ENCODE measurements at regions not wholly inside any gene's neighbourhood (a gene's known extent, or its start where the extent isn't known, plus 50 kb on each side); places are given as distances from the start of the nearest gene placed in this dataset.

DNA sequence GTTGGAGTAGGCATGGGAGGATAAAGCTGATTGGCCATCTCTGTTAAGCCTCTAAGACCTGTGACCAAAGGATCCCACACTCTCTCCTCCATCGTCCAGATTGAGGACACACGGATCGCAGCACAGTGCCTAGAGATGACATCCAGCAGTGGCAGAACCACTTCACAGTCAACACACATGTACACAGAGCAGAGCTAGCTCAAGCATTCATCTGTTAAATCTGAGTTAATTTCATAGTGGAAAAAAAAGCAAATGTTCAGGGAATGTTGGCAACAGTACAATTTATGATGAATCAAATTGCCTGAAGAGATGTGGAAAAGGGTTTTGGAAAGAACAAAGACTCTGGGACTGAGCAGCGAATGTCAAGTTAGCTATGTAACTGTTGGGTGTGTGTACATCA, 108.1 kb upstream of the PLAAT1 start (continued):
- no peak for TF ChIP-seq SIX5 (IDR thresholded peaks at IDR 0.05; ENCODE audit: low read depth, low read length)

DNA sequence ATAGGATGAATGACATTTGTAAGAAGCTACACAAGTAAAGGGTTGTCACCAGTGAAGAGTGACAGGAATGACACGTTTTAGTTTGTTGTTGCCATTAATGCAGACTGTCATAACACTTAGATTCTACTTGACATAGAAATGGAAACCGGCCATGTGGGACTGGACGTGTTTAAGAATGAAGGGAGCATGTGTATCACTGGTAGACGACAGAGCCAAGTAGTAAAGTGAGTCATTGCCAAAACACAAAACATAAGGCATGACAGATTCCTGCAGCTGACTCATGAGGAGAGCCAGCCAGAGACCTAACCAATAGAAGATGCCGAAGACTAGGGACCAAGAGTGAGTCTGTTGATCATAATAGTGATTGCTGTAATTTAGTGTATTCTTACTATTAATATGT, 106.2 kb upstream of the PLAAT1 start:
- no peak overlapping the region for H4K5ac ChIP-seq (ENCODE audit: insufficient read length, low read depth, low read length)
- no peak overlapping the region for H4K91ac ChIP-seq (replicated peaks; ENCODE audit: insufficient read length, low read length)
- TF ChIP-seq CEBPB (IDR thresholded peaks at IDR 0.05; ENCODE audit: low read depth, low read length) (no peak), CHD1 (IDR thresholded peaks at IDR 0.05; ENCODE audit: low read depth, low read length) (no peak), TCF12 (IDR thresholded peaks at IDR 0.05; ENCODE audit: low read depth, low read length) (no peak), TEAD4 (IDR thresholded peaks at IDR 0.05; ENCODE audit: low read depth, low read length) (no peak), BCL11A (IDR thresholded peaks at IDR 0.05; ENCODE audit: low read depth in 2 of 2, low read length in 2 of 2) (no peak), POU5F1 (IDR thresholded peaks at IDR 0.05; ENCODE audit: low read depth, low read length) (no peak)
- H2BK120ac ChIP-seq (replicated peaks; ENCODE audit: low read depth, low read length), result no peak overlapping the region
- POLR2A ChIA-PET (ENCODE audit: partially characterized antibody), result no interaction called here
- no peak overlapping the region for H3K18ac ChIP-seq (ENCODE audit: extremely low read depth, low read length)
- no peak overlapping the region for H3K9ac ChIP-seq (replicated peaks in 1 of 4; ENCODE audit: extremely low read depth in 1 of 4, low read depth in 3 of 4, low read length in 3 of 4)
- 76% methylated on average over 5 of the region's 5 CpGs; no CpG with 5 or more reads in 1 of the 2 experiments for WGBS, 2 experiments (ENCODE audit: extremely low coverage in 1 of 2, insufficient coverage in 1 of 2, insufficient read length in 1 of 2, insufficient replicate concordance in 2 of 2, low coverage in 1 of 2, low lambda C conversion rate in 2 of 2, missing lambda C conversion rate in 1 of 2)
- H3K9me3 ChIP-seq (ENCODE audit: insufficient read depth in 2 of 2, low read depth in 1 of 2, low read length in 1 of 2), result no peaks in the 10 kb centered on the region
- H3K4me1 ChIP-seq (replicated peaks in 1 of 4; ENCODE audit: control insufficient read depth in 3 of 4, insufficient read depth in 4 of 4, low read length in 3 of 4), result peaks cover 0 to 6% (median 0%) of the 10 kb centered on the region in 4 experiments; a peak in 1 of 7 replicates
- H2BK20ac ChIP-seq (ENCODE audit: low read length), result no peak overlapping the region
- no peaks in the 10 kb centered on the region for H3K27me3 ChIP-seq (replicated peaks in 1 of 4; ENCODE audit: control insufficient read depth in 3 of 4, extremely low read depth in 1 of 4, insufficient read depth in 3 of 4, low read length in 3 of 4)
- no peak overlapping the region for H3K4me2 ChIP-seq (ENCODE audit: insufficient read depth in 1 of 2, low read depth in 2 of 2, low read length in 2 of 2)
- no peaks in the 10 kb centered on the region for H3K23me2 ChIP-seq (ENCODE audit: low read depth, low read length)
- DNase-seq (ENCODE audit: low read depth in 1 of 2, low spot score in 2 of 2) (no peak), FAIRE-seq (no peak)
- CTCF ChIA-PET (ENCODE audit: partially characterized antibody), result interaction anchor here (1.4 to 1.6 kb wide), 2 partner anchors 14 to 15 kb away, joined by 4 to 7 read pairs; no protein-coding TSS in a partner anchor
- no peak overlapping the region for H4K8ac ChIP-seq (ENCODE audit: extremely low read depth, insufficient read depth, low read length)
- H3K4me3 ChIP-seq (ENCODE audit: extremely low read depth in 1 of 4, insufficient read depth in 2 of 4, low read depth in 3 of 4, low read length in 4 of 4), result no peak overlapping the region
- H2BK12ac ChIP-seq (ENCODE audit: low read depth, low read length), result no peak overlapping the region
- H3K14ac ChIP-seq (ENCODE audit: insufficient read length), result no peak overlapping the region
- no peaks in the 10 kb centered on the region for H4K20me1 ChIP-seq (replicated peaks in 1 of 2; ENCODE audit: control insufficient read depth in 1 of 2, insufficient read depth in 2 of 2, low read length in 2 of 2)
- H3K27ac ChIP-seq (ENCODE audit: low read depth, low read length), result no peak overlapping the region
- H3K36me3 ChIP-seq (ENCODE audit: control insufficient read depth in 2 of 4, insufficient read depth in 4 of 4, low read length in 3 of 4), result no peaks in the 10 kb centered on the region
- no peak overlapping the region for H2BK15ac ChIP-seq (ENCODE audit: low read length)
- H3K23ac ChIP-seq (ENCODE audit: insufficient read length), result no peak overlapping the region
- no peak overlapping the region for H2BK5ac ChIP-seq (ENCODE audit: low read depth, low read length)
- H3K79me2 ChIP-seq (ENCODE audit: control insufficient read depth in 1 of 2, insufficient read depth in 2 of 2, low read length in 2 of 2), result no peaks in the 10 kb centered on the region
- no peak overlapping the region for H3K4ac ChIP-seq (replicated peaks; ENCODE audit: insufficient read length, low read depth, low read length)
- no peaks in the 10 kb centered on the region for H3K79me1 ChIP-seq (ENCODE audit: low read depth, low read length)
- no peak overlapping the region for H3K56ac ChIP-seq (replicated peaks; ENCODE audit: insufficient read length, low read depth, low read length)
- no peak overlapping the region for H2AK5ac ChIP-seq (ENCODE audit: low read depth, low read length)
- no peak overlapping the region for H2AFZ ChIP-seq (ENCODE audit: low read length)
